CD8-positive, alpha-beta memory T cell (primary cell): ENCODE measurements at regions not wholly inside any gene's neighbourhood (a gene's known extent, or its start where the extent isn't known, plus 50 kb on each side); places are given as distances from the start of the nearest gene placed in this dataset.

Experiments
- CTCF ChIA-PET: fragments of 350-600 bp; sonication (Branson Sonifier 250); formaldehyde crosslinking; loops from one replicate; lab custom pipeline; 2021; ENCODE audit warnings: antibody characterized with exemption; lab: Charles Lee
- POLR2A ChIA-PET: fragments of 350-600 bp; sonication (Branson Sonifier 250); formaldehyde crosslinking; loops from one replicate; lab custom pipeline; 2021; ENCODE audit warnings: antibody characterized with exemption; lab: Charles Lee
- DNase-seq, 5 donors: peaks; one replicate each; pipeline versions ENCODE4 v3.0.0 to v3.0.0-alpha.2; 2020 to 2022; ENCODE audit warnings: mixed read lengths in 1 of 5
- H3K27ac ChIP-seq: one replicate; pipeline ENCODE4 v1.7.0; 2013; ENCODE audit warnings: low read depth, mild to moderate bottlenecking, low read length, moderate library complexity
- H3K27me3 ChIP-seq: 2 replicates; pipeline ENCODE4 v1.7.0; 2013; ENCODE audit warnings: low read length, mild to moderate bottlenecking; ENCODE audit not compliant: insufficient read depth, poor library complexity, severe bottlenecking
- H3K36me3 ChIP-seq: 2 replicates; pipeline ENCODE4 v1.7.0; 2013; ENCODE audit warnings: mild to moderate bottlenecking, low read length, moderate library complexity; ENCODE audit not compliant: insufficient read depth
- H3K4me1 ChIP-seq: 2 replicates; pipeline ENCODE4 v1.7.0; 2013; ENCODE audit warnings: mild to moderate bottlenecking, low read length, moderate library complexity; ENCODE audit not compliant: insufficient read depth
- H3K4me3 ChIP-seq: 2 replicates; pipeline ENCODE4 v1.7.0; 2013; ENCODE audit warnings: mild to moderate bottlenecking, low read length
- H3K9me3 ChIP-seq: 2 replicates; pipeline ENCODE4 v1.7.0; 2013; ENCODE audit warnings: mild to moderate bottlenecking, low read length
- H3K27ac Mint-ChIP-seq, 8 donors: one replicate each; pipeline ENCODE4 v1.8.0; 2020 to 2021; ENCODE audit warnings: mixed read lengths in 8 of 8, mild to moderate bottlenecking in 6 of 8, inconsistent platforms in 3 of 8, moderate library complexity in 3 of 8
- H3K27me3 Mint-ChIP-seq, 2 donors: one replicate each; pipeline ENCODE4 v1.8.0; 2020 to 2021; ENCODE audit warnings: mixed read lengths in 2 of 2, mild to moderate bottlenecking in 1 of 2, moderate library complexity in 1 of 2
- H3K36me3 Mint-ChIP-seq, 3 donors: one replicate each; pipeline ENCODE4 v1.8.0; 2020 to 2021; ENCODE audit warnings: mixed read lengths in 3 of 3, inconsistent platforms in 1 of 3, mild to moderate bottlenecking in 1 of 3
- H3K4me1 Mint-ChIP-seq, 3 donors: one replicate each; pipeline ENCODE4 v1.8.0; 2020 to 2021; ENCODE audit warnings: mixed read lengths in 3 of 3, inconsistent platforms in 1 of 3, mild to moderate bottlenecking in 1 of 3
- H3K4me3 Mint-ChIP-seq, 7 donors: one replicate each; pipeline ENCODE4 v1.8.0; 2020 to 2021; ENCODE audit warnings: mixed read lengths in 7 of 7, mild to moderate bottlenecking in 6 of 7, moderate library complexity in 4 of 7, inconsistent platforms in 2 of 7
- H3K9me3 Mint-ChIP-seq, 5 donors: one replicate each; pipeline ENCODE4 v1.8.0; 2020 to 2022; ENCODE audit warnings: mixed read lengths in 5 of 5, mild to moderate bottlenecking in 3 of 5, moderate library complexity in 2 of 5, inconsistent platforms in 1 of 5

DNA sequence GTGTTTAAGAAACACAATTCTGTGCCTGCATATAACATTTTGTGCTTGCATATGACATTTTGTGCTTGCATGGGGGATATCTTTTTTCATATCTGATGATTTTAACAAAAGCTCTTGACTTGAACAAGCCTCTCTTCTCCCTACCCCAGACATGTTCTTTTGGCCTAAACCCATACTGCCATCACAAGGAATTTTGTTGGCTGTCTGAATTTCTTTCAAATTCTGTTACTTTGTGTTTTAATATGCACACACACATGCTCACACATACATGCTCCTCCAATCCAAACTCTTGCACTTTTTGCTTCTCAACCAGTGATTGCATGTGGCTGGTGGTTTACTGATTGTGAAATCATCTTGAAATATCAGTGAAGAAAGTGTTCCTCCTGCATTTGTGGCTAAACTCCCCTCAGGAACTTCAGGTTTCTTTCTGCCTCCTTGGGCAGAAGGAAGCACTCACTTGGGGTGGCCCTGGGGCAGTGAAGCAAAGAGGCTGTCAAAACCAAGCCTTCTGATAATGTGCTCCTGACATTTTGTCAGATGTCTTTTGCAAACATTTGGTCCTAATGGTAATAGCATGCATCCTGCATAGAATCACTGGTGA, 377.2 kb upstream of the KLF4 start:
- Histone ChIP-seq H3K4me1 (no peaks in the 10 kb centered on the region), H3K9me3 (no peaks in the 10 kb centered on the region), H3K4me3 (no peak overlapping the region), H3K27ac (no peak overlapping the region), H3K36me3 (no peaks in the 10 kb centered on the region), H3K27me3 (no peaks in the 10 kb centered on the region)
- H3K27ac Mint-ChIP-seq, result no peak overlapping the region
- no peak for DNase-seq
- POLR2A ChIA-PET, result no interaction called here
- H3K4me1 Mint-ChIP-seq, result no peaks in the 10 kb centered on the region
- peaks cover 0 to under 1% of the 10 kb centered on the region in 2 donors for H3K27me3 Mint-ChIP-seq
- no peak overlapping the region for H3K4me3 Mint-ChIP-seq
- peaks cover 0 to 6% (median 0%) of the 10 kb centered on the region in 5 donors for H3K9me3 Mint-ChIP-seq
- H3K36me3 Mint-ChIP-seq, result no peaks in the 10 kb centered on the region
- CTCF ChIA-PET, result no interaction called here

DNA sequence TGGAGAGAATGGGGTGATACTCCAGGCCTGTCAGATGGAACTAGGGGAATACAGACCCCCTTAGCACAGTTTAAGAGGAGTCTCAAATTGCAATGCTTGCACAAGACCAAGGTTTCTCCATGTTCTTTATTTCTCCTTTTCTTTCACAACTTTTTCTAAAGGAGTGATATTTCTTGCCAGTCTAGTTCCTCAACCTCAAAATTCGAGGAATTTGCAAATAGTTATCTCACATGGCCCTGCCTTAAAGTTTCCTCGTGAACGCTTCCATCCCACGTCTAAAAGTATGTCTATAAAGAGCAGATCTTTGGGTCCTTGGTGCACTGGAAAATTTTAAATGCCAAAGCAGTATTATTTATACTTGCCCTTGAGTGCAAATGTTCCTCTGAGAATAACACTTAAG, 373.8 kb upstream of the KLF4 start:
- no peak overlapping the region for H3K4me3 Mint-ChIP-seq
- H3K27ac Mint-ChIP-seq, result no peak overlapping the region
- Histone ChIP-seq H3K4me1 (no peaks in the 10 kb centered on the region), H3K27me3 (no peaks in the 10 kb centered on the region), H3K27ac (no peak overlapping the region), H3K36me3 (no peaks in the 10 kb centered on the region), H3K9me3 (no peaks in the 10 kb centered on the region), H3K4me3 (no peak overlapping the region)
- H3K27me3 Mint-ChIP-seq, result peaks cover 0 to 3% of the 10 kb centered on the region in 2 donors
- H3K4me1 Mint-ChIP-seq, result no peaks in the 10 kb centered on the region
- POLR2A ChIA-PET, result no interaction called here
- H3K36me3 Mint-ChIP-seq, result no peaks in the 10 kb centered on the region
- DNase-seq, result no peak
- CTCF ChIA-PET, result no interaction called here
- H3K9me3 Mint-ChIP-seq, result peaks cover 0 to 6% (median 0%) of the 10 kb centered on the region in 5 donors

DNA sequence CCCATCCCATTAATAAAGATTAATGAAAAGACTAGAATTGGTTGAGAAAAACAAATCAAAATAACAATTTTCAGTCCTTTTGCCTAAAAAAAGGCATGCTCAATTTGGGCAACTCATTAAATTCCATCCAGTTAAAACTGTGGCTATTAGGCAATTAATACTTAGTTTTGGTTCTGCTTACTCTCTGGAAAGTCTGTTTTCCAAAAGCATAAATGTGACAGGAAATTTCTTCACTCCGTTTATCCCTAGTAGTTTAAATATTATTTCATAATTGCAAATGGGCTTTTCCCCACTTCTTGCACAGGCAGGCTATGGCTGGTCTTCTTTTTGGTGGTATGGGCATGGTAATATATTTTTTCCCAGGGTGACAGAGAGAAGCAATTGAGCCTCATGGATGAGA, 373.3 kb upstream of the KLF4 start:
- peaks cover 0 to 3% (median 2%) of the 10 kb centered on the region in 5 donors for H3K9me3 Mint-ChIP-seq
- no peak for DNase-seq
- Histone ChIP-seq H3K36me3 (no peaks in the 10 kb centered on the region), H3K27me3 (no peaks in the 10 kb centered on the region), H3K4me3 (no peak overlapping the region), H3K4me1 (no peaks in the 10 kb centered on the region), H3K27ac (no peak overlapping the region), H3K9me3 (no peaks in the 10 kb centered on the region)
- H3K27me3 Mint-ChIP-seq, result peaks cover 0 to 3% of the 10 kb centered on the region in 2 donors
- CTCF ChIA-PET, result no interaction called here
- H3K4me3 Mint-ChIP-seq, result no peak overlapping the region
- H3K27ac Mint-ChIP-seq, result no peak overlapping the region
- H3K4me1 Mint-ChIP-seq, result no peaks in the 10 kb centered on the region
- H3K36me3 Mint-ChIP-seq, result no peaks in the 10 kb centered on the region
- POLR2A ChIA-PET, result no interaction called here

DNA sequence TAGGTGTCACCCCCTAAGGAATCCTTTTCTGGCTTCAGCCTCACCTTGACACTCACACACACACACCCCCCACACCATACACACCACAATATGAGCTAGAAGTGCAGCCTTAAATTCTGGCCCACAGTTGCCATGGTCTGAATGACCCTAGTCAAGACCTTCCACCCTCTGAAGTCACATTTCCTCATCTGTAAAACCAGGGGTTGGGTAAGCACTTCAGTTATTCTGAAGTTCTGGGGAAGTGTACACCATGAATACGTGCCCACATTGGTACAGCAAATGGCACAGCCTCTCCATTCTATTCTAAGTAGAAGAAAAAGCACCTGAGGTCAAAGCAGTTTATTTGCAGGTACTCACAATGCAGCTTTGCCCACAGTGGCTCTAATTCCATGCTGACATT, 372.8 kb upstream of the KLF4 start:
- H3K27me3 Mint-ChIP-seq, result peaks cover 0 to 3% of the 10 kb centered on the region in 2 donors
- no peak overlapping the region for H3K4me3 Mint-ChIP-seq
- POLR2A ChIA-PET, result no interaction called here
- DNase-seq, result no peak
- H3K4me1 ChIP-seq, result no peaks in the 10 kb centered on the region
- no peak overlapping the region for H3K27ac ChIP-seq
- no peaks in the 10 kb centered on the region for H3K27me3 ChIP-seq
- H3K4me3 ChIP-seq, result no peak overlapping the region
- H3K4me1 Mint-ChIP-seq, result no peaks in the 10 kb centered on the region
- H3K9me3 ChIP-seq, result no peaks in the 10 kb centered on the region
- CTCF ChIA-PET, result no interaction called here
- no peak overlapping the region for H3K27ac Mint-ChIP-seq
- no peaks in the 10 kb centered on the region for H3K36me3 Mint-ChIP-seq
- H3K36me3 ChIP-seq, result no peaks in the 10 kb centered on the region
- H3K9me3 Mint-ChIP-seq, result peaks cover 0 to 4% (median 2%) of the 10 kb centered on the region in 5 donors

DNA sequence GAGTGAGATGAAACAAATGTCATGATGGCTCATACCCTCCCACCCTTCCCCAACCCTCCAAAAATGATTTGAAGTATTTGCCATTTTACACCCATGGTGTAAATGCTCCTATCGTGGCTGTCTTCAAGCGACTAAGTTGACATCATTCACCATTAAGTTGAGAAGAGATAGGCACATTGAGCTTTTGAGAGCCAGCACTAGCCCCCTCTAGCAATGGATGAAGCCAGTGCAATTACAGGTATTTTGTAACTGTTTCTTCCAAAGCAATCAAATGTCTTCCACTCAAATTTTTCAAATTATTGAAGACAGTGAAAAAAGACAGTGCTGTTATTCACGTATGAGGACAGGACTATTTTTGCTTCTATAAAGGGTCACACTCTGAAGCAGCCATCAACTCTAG, 371.5 kb upstream of the KLF4 start:
- H3K27ac Mint-ChIP-seq, result no peak overlapping the region
- no peaks in the 10 kb centered on the region for H3K36me3 ChIP-seq
- H3K27ac ChIP-seq, result no peak overlapping the region
- DNase-seq, result no peak
- no peaks in the 10 kb centered on the region for H3K4me1 Mint-ChIP-seq
- H3K4me1 ChIP-seq, result no peaks in the 10 kb centered on the region
- peaks cover 1 to 5% (median 4%) of the 10 kb centered on the region in 5 donors for H3K9me3 Mint-ChIP-seq
- no peaks in the 10 kb centered on the region for H3K36me3 Mint-ChIP-seq
- H3K4me3 Mint-ChIP-seq, result no peak overlapping the region
- no peaks in the 10 kb centered on the region for H3K27me3 ChIP-seq
- CTCF ChIA-PET, result no interaction called here
- H3K9me3 ChIP-seq, result no peaks in the 10 kb centered on the region
- POLR2A ChIA-PET, result no interaction called here
- peaks cover 0 to 3% of the 10 kb centered on the region in 2 donors for H3K27me3 Mint-ChIP-seq
- no peak overlapping the region for H3K4me3 ChIP-seq

DNA sequence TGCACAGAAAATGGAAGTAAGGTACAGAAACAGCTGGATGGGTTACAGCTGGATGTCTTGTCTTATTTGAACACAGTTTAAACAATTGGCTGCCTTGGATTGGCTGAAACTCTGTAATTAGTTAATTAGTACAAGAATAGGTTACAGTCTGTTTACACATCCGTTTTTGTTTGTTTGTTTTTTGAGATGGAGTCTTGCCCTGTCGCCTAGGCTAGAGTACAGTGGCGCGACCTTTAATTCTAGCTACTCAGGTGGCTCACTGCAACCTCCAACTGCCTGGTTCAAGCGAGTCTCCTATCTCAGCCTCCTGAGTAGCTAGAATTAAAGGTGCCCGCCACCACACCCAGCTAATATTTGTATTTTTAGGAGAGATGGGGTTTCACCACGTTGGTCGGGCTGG, 368.7 kb upstream of the KLF4 start:
- Histone ChIP-seq H3K27me3 (no peaks in the 10 kb centered on the region), H3K36me3 (no peaks in the 10 kb centered on the region), H3K4me1 (no peaks in the 10 kb centered on the region), H3K4me3 (no peak overlapping the region), H3K27ac (no peak overlapping the region), H3K9me3 (no peaks in the 10 kb centered on the region)
- peaks cover 0 to 3% of the 10 kb centered on the region in 2 donors for H3K27me3 Mint-ChIP-seq
- ChIA-PET CTCF (no interaction called here), POLR2A (no interaction called here)
- H3K4me1 Mint-ChIP-seq, result no peaks in the 10 kb centered on the region
- DNase-seq, result no peak
- H3K36me3 Mint-ChIP-seq, result no peaks in the 10 kb centered on the region
- peaks cover 4 to 11% (median 10%) of the 10 kb centered on the region in 5 donors for H3K9me3 Mint-ChIP-seq
- H3K27ac Mint-ChIP-seq, result no peak overlapping the region
- no peak overlapping the region for H3K4me3 Mint-ChIP-seq

DNA sequence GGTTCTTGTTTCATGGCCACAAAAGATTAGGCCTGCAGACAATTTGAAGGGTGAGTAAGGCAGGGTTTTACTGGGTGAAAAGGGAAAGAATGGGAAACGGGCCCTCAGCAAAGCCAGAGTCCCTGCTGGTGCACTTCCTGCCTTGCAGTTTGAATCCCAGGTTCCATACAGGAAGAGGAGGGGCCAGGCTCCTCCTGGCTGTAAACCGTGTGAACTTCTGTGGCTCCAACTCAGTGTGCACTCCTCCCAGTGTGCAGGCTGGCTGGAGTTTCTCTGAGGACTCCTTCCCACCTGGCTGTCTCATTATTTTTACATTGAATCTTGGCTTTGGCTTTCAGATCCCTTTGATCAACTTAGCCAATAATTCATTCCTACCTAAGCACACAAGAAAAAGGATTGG, 367.1 kb upstream of the KLF4 start:
- H3K36me3 Mint-ChIP-seq, result no peaks in the 10 kb centered on the region
- peaks cover 4 to 11% (median 7%) of the 10 kb centered on the region in 5 donors for H3K9me3 Mint-ChIP-seq
- CTCF ChIA-PET, result no interaction called here
- H3K4me3 Mint-ChIP-seq, result no peak overlapping the region
- Histone ChIP-seq H3K9me3 (no peaks in the 10 kb centered on the region), H3K36me3 (no peaks in the 10 kb centered on the region), H3K27me3 (no peaks in the 10 kb centered on the region), H3K4me3 (no peak overlapping the region), H3K4me1 (no peaks in the 10 kb centered on the region), H3K27ac (no peak overlapping the region)
- H3K4me1 Mint-ChIP-seq, result no peaks in the 10 kb centered on the region
- POLR2A ChIA-PET, result no interaction called here
- no peak overlapping the region for H3K27ac Mint-ChIP-seq
- H3K27me3 Mint-ChIP-seq, result peaks cover 0 to under 1% of the 10 kb centered on the region in 2 donors
- no peak for DNase-seq

DNA sequence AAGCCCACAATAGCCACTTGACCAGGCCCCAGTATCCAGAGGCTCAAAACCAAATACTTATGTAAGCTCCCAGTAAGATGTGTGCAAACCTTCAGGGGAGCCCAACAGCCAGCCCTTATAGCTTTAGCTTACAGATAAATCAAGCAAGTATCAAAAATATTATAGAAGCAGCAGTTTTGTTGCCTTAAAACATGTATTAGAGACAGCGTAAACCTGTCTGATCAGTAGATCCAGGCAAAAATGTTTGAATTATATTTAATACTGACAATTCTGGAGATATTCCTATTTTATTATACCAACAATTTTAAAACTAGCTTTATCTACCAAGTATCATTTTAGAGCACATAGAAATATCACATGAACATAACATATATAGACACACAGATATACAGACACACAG, 365.6 kb upstream of the KLF4 start:
- Mint-ChIP-seq H3K27me3 (no peaks in the 10 kb centered on the region), H3K36me3 (no peaks in the 10 kb centered on the region), H3K4me3 (no peak overlapping the region), H3K9me3 (peaks cover 4 to 11% (median 7%) of the 10 kb centered on the region in 5 donors), H3K4me1 (no peaks in the 10 kb centered on the region), H3K27ac (no peak overlapping the region)
- Histone ChIP-seq H3K9me3 (no peaks in the 10 kb centered on the region), H3K27ac (no peak overlapping the region), H3K4me1 (no peaks in the 10 kb centered on the region), H3K36me3 (no peaks in the 10 kb centered on the region), H3K27me3 (no peaks in the 10 kb centered on the region), H3K4me3 (no peak overlapping the region)
- ChIA-PET POLR2A (no interaction called here), CTCF (no interaction called here)
- DNase-seq, result no peak
